GM23338 (cell line): ENCODE measurements at regions not wholly inside any gene's neighbourhood (a gene's known extent, or its start where the extent isn't known, plus 50 kb on each side); places are given as distances from the start of the nearest gene placed in this dataset.

Experiments
- ATAC-seq: fragments of 200-7000 bp; cut with Tn5 transposase; 3 replicates; pipeline ENCODE4 v1.9.1; 2020
- DNase-seq: peaks from one replicate; pipeline ENCODE4 v3.0.0-alpha.2; 2015; ENCODE audit warnings: low spot score
- H2AFZ ChIP-seq: fragments of 200-600 bp; sonication (generic); 2 replicates; pipeline ENCODE4 v1.8.0; 2016; ENCODE audit warnings: antibody characterized with exemption, mild to moderate bottlenecking, moderate library complexity
- H3F3A ChIP-seq: fragments of 200-600 bp; sonication (generic); replicated peaks from 2 replicates; pipeline ENCODE4 v1.8.0; 2017; ENCODE audit warnings: antibody characterized with exemption, mixed run types, low read depth
- H3K27ac ChIP-seq: fragments of 200-600 bp; sonication (generic); 2 replicates; pipeline ENCODE4 v1.6.1; 2016; ENCODE audit warnings: low read depth
- H3K27me3 ChIP-seq: fragments of 200-600 bp; sonication (generic); 2 replicates; pipeline ENCODE4 v1.8.0; 2016; ENCODE audit warnings: mild to moderate bottlenecking, mixed run types, moderate library complexity; ENCODE audit not compliant: insufficient read depth
- H3K36me3 ChIP-seq: fragments of 200-600 bp; sonication (generic); 2 replicates; pipeline ENCODE4 v1.8.0; 2016; ENCODE audit warnings: mild to moderate bottlenecking; ENCODE audit not compliant: insufficient read depth
- H3K4me1 ChIP-seq: fragments of 200-600 bp; sonication (generic); 2 replicates; pipeline ENCODE4 v1.8.0; 2016; ENCODE audit warnings: mild to moderate bottlenecking, moderate library complexity; ENCODE audit not compliant: insufficient read depth
- H3K4me2 ChIP-seq: fragments of 200-600 bp; sonication (generic); 2 replicates; pipeline ENCODE4 v1.7.1; 2017; ENCODE audit warnings: mixed run types
- H3K4me3 ChIP-seq: fragments of 200-600 bp; sonication (generic); 2 replicates; pipeline ENCODE4 v1.6.1; 2016; ENCODE audit warnings: mixed run types
- H3K79me2 ChIP-seq: fragments of 200-600 bp; sonication (generic); replicated peaks from 2 replicates; pipeline ENCODE4 v1.8.0; 2017; ENCODE audit warnings: mild to moderate bottlenecking; ENCODE audit not compliant: insufficient read depth
- H3K9me2 ChIP-seq: fragments of 200-600 bp; sonication (generic); 2 replicates; pipeline ENCODE4 v1.8.0; 2017; ENCODE audit not compliant: insufficient read depth
- H4K20me1 ChIP-seq: fragments of 200-600 bp; sonication (generic); replicated peaks from 2 replicates; pipeline ENCODE4 v1.8.0; 2017; ENCODE audit warnings: mild to moderate bottlenecking; ENCODE audit not compliant: insufficient read depth
- H3K27ac Mint-ChIP-seq: 2 replicates; pipeline ENCODE4 v1.8.0; 2020; ENCODE audit warnings: inconsistent platforms, mild to moderate bottlenecking, moderate library complexity, mixed read lengths
- H3K27me3 Mint-ChIP-seq: 3 replicates; pipeline ENCODE4 v1.8.0; 2022; ENCODE audit warnings: low read depth, mild to moderate bottlenecking, moderate library complexity, mixed read lengths, inconsistent platforms; ENCODE audit not compliant: insufficient read depth, poor library complexity
- H3K36me3 Mint-ChIP-seq: 3 replicates; pipeline ENCODE4 v1.8.0; 2021; ENCODE audit warnings: low read depth, mild to moderate bottlenecking, inconsistent platforms, moderate library complexity, mixed read lengths
- H3K4me1 Mint-ChIP-seq: 3 replicates; pipeline ENCODE4 v1.8.0; 2020; ENCODE audit warnings: mild to moderate bottlenecking, inconsistent platforms, mixed read lengths
- H3K4me3 Mint-ChIP-seq: 3 replicates; pipeline ENCODE4 v1.8.0; 2021; ENCODE audit warnings: moderate library complexity, mild to moderate bottlenecking, inconsistent platforms, mixed read lengths
- H3K9me3 Mint-ChIP-seq: 3 replicates; pipeline ENCODE4 v1.8.0; 2020; ENCODE audit warnings: moderate library complexity, mild to moderate bottlenecking, inconsistent platforms, mixed read lengths
- CREB1 ChIP-seq: fragments of 250-450 bp; sonication (Bioruptor Pico); IDR thresholded peaks from 2 replicates; pipeline ENCODE4 v1.5.0; 2020; ENCODE audit warnings: low read depth, mild to moderate bottlenecking, moderate library complexity
- CTCF ChIP-seq, 2 experiments: fragments of 200-600 bp in 1 of 2; sonication (generic) in 1 of 2; conservative IDR thresholded peaks; 2 replicates each; pipeline versions ENCODE4 v1.5.1 to v1.6.1; 2016 to 2017; ENCODE audit warnings: antibody characterized with exemption in 2 of 2, low read depth in 2 of 2, mild to moderate bottlenecking in 2 of 2, moderate library complexity in 1 of 2
- ETS1 ChIP-seq: IDR thresholded peaks from 2 replicates; pipeline ENCODE4 v1.6.1; 2016; ENCODE audit warnings: antibody characterized with exemption
- EZH2 ChIP-seq: fragments of 200-600 bp; sonication (generic); IDR thresholded peaks from one replicate; pipeline ENCODE4 v1.8.0; 2017; ENCODE audit warnings: antibody characterized with exemption, mild to moderate bottlenecking, low read depth; ENCODE audit not compliant: unreplicated experiment
- EZH2phosphoT487 ChIP-seq: fragments of 200-600 bp; sonication (generic); IDR thresholded peaks from one replicate; pipeline ENCODE4 v1.8.1; 2018; ENCODE audit warnings: antibody characterized with exemption; ENCODE audit not compliant: unreplicated experiment
- JUNB ChIP-seq: IDR thresholded peaks from one replicate; pipeline ENCODE4 v1.6.1; 2016; ENCODE audit warnings: antibody characterized with exemption; ENCODE audit not compliant: unreplicated experiment
- NANOG ChIP-seq: IDR thresholded peaks from 2 replicates; pipeline ENCODE4 v1.6.1; 2016; ENCODE audit warnings: antibody characterized with exemption, borderline replicate concordance
- POLR2AphosphoS5 ChIP-seq: IDR thresholded peaks from 2 replicates; pipeline ENCODE4 v1.6.1; 2016; ENCODE audit warnings: antibody characterized with exemption, low read depth
- REST ChIP-seq: IDR thresholded peaks from one replicate; pipeline ENCODE4 v1.6.1; 2018; ENCODE audit warnings: antibody characterized with exemption; ENCODE audit not compliant: unreplicated experiment
- STAT1 ChIP-seq: IDR thresholded peaks from one replicate; pipeline ENCODE4 v1.6.1; 2016; ENCODE audit warnings: antibody characterized with exemption; ENCODE audit not compliant: unreplicated experiment
- ZNF114 ChIP-seq: fragments of 250-450 bp; sonication (Bioruptor Pico); IDR thresholded peaks from 2 replicates; pipeline ENCODE4 v1.5.0; 2020; ENCODE audit warnings: mild to moderate bottlenecking, moderate library complexity
- ZNF331 ChIP-seq: fragments of 250-450 bp; sonication (Bioruptor Pico); IDR thresholded peaks from 2 replicates; pipeline ENCODE4 v1.5.0; 2020; ENCODE audit warnings: low read depth, mild to moderate bottlenecking, moderate library complexity
- ZNF462 ChIP-seq: fragments of 250-450 bp; sonication (Bioruptor Pico); IDR thresholded peaks from 2 replicates; pipeline ENCODE4 v1.5.0; 2020; ENCODE audit warnings: mild to moderate bottlenecking, moderate library complexity

GRCh38 chr2:236799391-236800026 is 229.9 kb downstream of the ACKR3 start:
- H3K4me1 Mint-ChIP-seq = peaks cover 4% of the 10 kb centered on the region; the same call in 2 of the 3 replicates
- Histone ChIP-seq H3K4me3 (no peak overlapping the region), H3K27ac (no peak overlapping the region), H3K4me1 (no peaks in the 10 kb centered on the region), H3K27me3 (no peaks in the 10 kb centered on the region), H3K4me2 (no peak overlapping the region), H4K20me1 (no peaks in the 10 kb centered on the region), H2AFZ (no peak overlapping the region), H3K9me2 (peaks cover 11% of the 10 kb centered on the region; the same call in 1 of the 2 replicates), H3K36me3 (no peaks in the 10 kb centered on the region), H3K79me2 (no peaks in the 10 kb centered on the region), H3F3A (no peaks in the 10 kb centered on the region)
- H3K27me3 Mint-ChIP-seq = peaks cover 5% of the 10 kb centered on the region
- H3K27ac Mint-ChIP-seq = no peak overlapping the region
- TF ChIP-seq EZH2 = no peak
- TF ChIP-seq JUNB = no peak
- TF ChIP-seq ZNF331 (CRISPR knock-in tag) = no peak
- no peak for TF ChIP-seq REST
- no peak for TF ChIP-seq ZNF114 (CRISPR knock-in tag)
- no peak for TF ChIP-seq ETS1
- no peak for TF ChIP-seq ZNF462 (CRISPR knock-in tag)
- TF ChIP-seq EZH2phosphoT487 = no peak
- TF ChIP-seq NANOG = no peak
- TF ChIP-seq CREB1 (CRISPR knock-in tag) = no peak
- no peak for TF ChIP-seq CTCF (conservative IDR thresholded peaks at IDR 0.05; ENCODE audit: low read depth in 2 of 2)
- TF ChIP-seq STAT1 = no peak
- TF ChIP-seq POLR2AphosphoS5 = no peak
- no peaks in the 10 kb centered on the region; the same call in 2 of the 3 replicates for H3K9me3 Mint-ChIP-seq
- DNase-seq (no peak), ATAC-seq (no peak)
- H3K36me3 Mint-ChIP-seq = no peaks in the 10 kb centered on the region
- no peak overlapping the region for H3K4me3 Mint-ChIP-seq
